ENCODE measurements at regions not wholly inside any gene's neighbourhood (a gene's known extent, or its start where the extent isn't known, plus 50 kb on each side); places are given as distances from the start of the nearest gene placed in this dataset.

GRCh38 chr4:171170671-171171070 lies 642.5 kb upstream of the GALNTL6 start:
- Mint-ChIP-seq H3K4me1 (ENCODE audit: unreplicated experiment) (no peaks in the 10 kb centered on the region), H3K27ac (ENCODE audit: unreplicated experiment) (no peak overlapping the region), H3K4me3 (ENCODE audit: unreplicated experiment) (no peak overlapping the region), H3K36me3 (ENCODE audit: unreplicated experiment) (no peaks in the 10 kb centered on the region), H3K27me3 (ENCODE audit: unreplicated experiment) (peaks cover 9% of the 10 kb centered on the region), H3K9me3 (ENCODE audit: unreplicated experiment) (peaks cover 9% of the 10 kb centered on the region)
- DNase-seq (ENCODE audit: extremely low spot score, unreplicated experiment) = no peak
- TF ChIP-seq CTCF (IDR thresholded peaks at IDR 0.05) = no peak

GRCh38 chr4:171169396-171169795 lies 643.8 kb upstream of the GALNTL6 start:
- DNase-seq (ENCODE audit: extremely low spot score, unreplicated experiment) = no peak
- Mint-ChIP-seq H3K4me3 (ENCODE audit: unreplicated experiment) (no peak overlapping the region), H3K27ac (ENCODE audit: unreplicated experiment) (no peak overlapping the region), H3K27me3 (ENCODE audit: unreplicated experiment) (peaks cover 5% of the 10 kb centered on the region), H3K36me3 (ENCODE audit: unreplicated experiment) (no peaks in the 10 kb centered on the region), H3K9me3 (ENCODE audit: unreplicated experiment) (peaks cover 9% of the 10 kb centered on the region), H3K4me1 (ENCODE audit: unreplicated experiment) (no peaks in the 10 kb centered on the region)
- no peak for TF ChIP-seq CTCF (IDR thresholded peaks at IDR 0.05)

- no peak overlapping the region for H3K4me3 Mint-ChIP-seq (ENCODE audit: unreplicated experiment)
- no peak for DNase-seq (ENCODE audit: extremely low spot score, unreplicated experiment)
- H3K9me3 Mint-ChIP-seq (ENCODE audit: unreplicated experiment) = peaks cover 5% of the 10 kb centered on the region
Measured at GRCh38 chr4:171162478-171162877, 650.7 kb upstream of the GALNTL6 start.

GRCh38 chr4:171157462-171158082 lies 655.6 kb upstream of the GALNTL6 start:
- no peaks in the 10 kb centered on the region for H3K27me3 Mint-ChIP-seq (ENCODE audit: unreplicated experiment)
- no peak for TF ChIP-seq CTCF (IDR thresholded peaks at IDR 0.05)
- no peaks in the 10 kb centered on the region for H3K36me3 Mint-ChIP-seq (ENCODE audit: unreplicated experiment)
- no peaks in the 10 kb centered on the region for H3K4me1 Mint-ChIP-seq (ENCODE audit: unreplicated experiment)
- DNase-seq (ENCODE audit: extremely low spot score, unreplicated experiment) = no peak
- no peak overlapping the region for H3K4me3 Mint-ChIP-seq (ENCODE audit: unreplicated experiment)
- H3K9me3 Mint-ChIP-seq (ENCODE audit: unreplicated experiment) = no peaks in the 10 kb centered on the region
- no peak overlapping the region for H3K27ac Mint-ChIP-seq (ENCODE audit: unreplicated experiment)

More at GRCh38 chr4:171162478-171162877, 650.7 kb upstream of the GALNTL6 start:
- Mint-ChIP-seq H3K4me1 (ENCODE audit: unreplicated experiment) (no peaks in the 10 kb centered on the region), H3K27me3 (ENCODE audit: unreplicated experiment) (no peaks in the 10 kb centered on the region), H3K27ac (ENCODE audit: unreplicated experiment) (no peak overlapping the region), H3K36me3 (ENCODE audit: unreplicated experiment) (no peaks in the 10 kb centered on the region)
- no peak for TF ChIP-seq CTCF (IDR thresholded peaks at IDR 0.05)

- Mint-ChIP-seq H3K4me3 (ENCODE audit: unreplicated experiment) (no peak overlapping the region), H3K36me3 (ENCODE audit: unreplicated experiment) (no peaks in the 10 kb centered on the region), H3K9me3 (ENCODE audit: unreplicated experiment) (no peaks in the 10 kb centered on the region), H3K4me1 (ENCODE audit: unreplicated experiment) (no peaks in the 10 kb centered on the region), H3K27ac (ENCODE audit: unreplicated experiment) (no peak overlapping the region), H3K27me3 (ENCODE audit: unreplicated experiment) (no peaks in the 10 kb centered on the region)
- DNase-seq (ENCODE audit: extremely low spot score, unreplicated experiment) = no peak
- TF ChIP-seq CTCF (IDR thresholded peaks at IDR 0.05) = no peak
Measured at GRCh38 chr4:171142639-171143038, 670.6 kb upstream of the GALNTL6 start.
